ENCODE measurements at regions not wholly inside any gene's neighbourhood (a gene's known extent, or its start where the extent isn't known, plus 50 kb on each side); places are given as distances from the start of the nearest gene placed in this dataset.

DNA sequence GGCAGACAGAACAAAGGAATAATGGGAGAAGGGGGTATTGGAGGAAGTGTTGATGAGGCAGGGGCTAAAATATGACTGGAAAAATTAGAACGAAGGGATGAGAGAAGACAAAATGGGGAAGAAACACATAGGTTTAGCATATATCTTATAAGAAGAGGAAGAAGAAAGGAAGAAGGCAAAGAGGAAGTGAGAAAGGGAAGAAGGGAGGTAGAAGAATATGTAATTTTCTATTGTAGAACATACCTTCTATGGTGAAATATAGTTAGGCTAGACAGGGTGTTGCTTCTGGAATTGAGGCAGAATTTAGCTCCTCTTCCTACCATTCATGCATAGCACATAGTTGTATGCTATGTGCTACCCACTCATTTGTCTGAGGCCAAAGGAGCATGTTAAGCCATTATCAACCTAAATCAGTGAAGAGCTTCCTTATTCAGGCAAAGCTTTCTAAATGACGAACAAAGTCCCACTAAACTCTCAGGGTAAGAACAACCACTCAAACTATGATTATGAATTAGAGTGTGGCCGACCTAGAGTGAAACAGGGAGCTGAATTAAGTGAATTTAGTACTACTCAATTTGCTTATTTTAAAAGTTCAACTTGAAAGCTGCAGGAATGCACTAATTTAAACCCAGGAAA is 180.9 kb upstream of the GALNT5 start:
- TF ChIP-seq GATA2 (IDR thresholded peaks at IDR 0.05; ENCODE audit: low read depth, low read length), result no peak
- no peak for TF ChIP-seq GATA3 (IDR thresholded peaks at IDR 0.05; ENCODE audit: low read depth, low read length)
